Thyroid gland (tissue), 4 donors: ENCODE measurements at regions not wholly inside any gene's neighbourhood (a gene's known extent, or its start where the extent isn't known, plus 50 kb on each side); places are given as distances from the start of the nearest gene placed in this dataset.

ENCODE experiments used
- CTCF ChIP-seq, 6 experiments: fragments of 200-600 bp in 3 of 6; fragments of 450-650 bp in 3 of 6; sonication (generic) in 3 of 6; IDR thresholded peaks; one replicate each; pipeline ENCODE4 v1.5.1; 2016 to 2019; ENCODE audit warnings: antibody characterized with exemption in 6 of 6, mild to moderate bottlenecking in 2 of 6, inconsistent platforms in 1 of 6, moderate library complexity in 1 of 6
- POLR2A ChIP-seq, 2 donors: fragments of 450-650 bp; IDR thresholded peaks; one replicate each; pipeline ENCODE4 v1.6.1; 2017; ENCODE audit warnings: antibody characterized with exemption in 2 of 2, mild to moderate bottlenecking in 2 of 2, moderate library complexity in 1 of 2

- TF ChIP-seq POLR2A (IDR thresholded peaks at IDR 0.05) (no peak), CTCF (IDR thresholded peaks at IDR 0.05) (no peak)
Observed at GRCh38 chrX:776061-776460, 145.5 kb downstream of the SHOX start.
